ENCODE measurements at regions not wholly inside any gene's neighbourhood (a gene's known extent, or its start where the extent isn't known, plus 50 kb on each side); places are given as distances from the start of the nearest gene placed in this dataset.

- Histone ChIP-seq H3K9me3 (ENCODE audit: insufficient read depth, low read depth, low read length) (peaks cover 71% of the 10 kb centered on the region), H3K36me3 (ENCODE audit: insufficient read depth, low read length) (no peaks in the 10 kb centered on the region)
Observed at GRCh38 chr7:64099656-64100531, 54.7 kb downstream of the ZNF727 start.

DNA sequence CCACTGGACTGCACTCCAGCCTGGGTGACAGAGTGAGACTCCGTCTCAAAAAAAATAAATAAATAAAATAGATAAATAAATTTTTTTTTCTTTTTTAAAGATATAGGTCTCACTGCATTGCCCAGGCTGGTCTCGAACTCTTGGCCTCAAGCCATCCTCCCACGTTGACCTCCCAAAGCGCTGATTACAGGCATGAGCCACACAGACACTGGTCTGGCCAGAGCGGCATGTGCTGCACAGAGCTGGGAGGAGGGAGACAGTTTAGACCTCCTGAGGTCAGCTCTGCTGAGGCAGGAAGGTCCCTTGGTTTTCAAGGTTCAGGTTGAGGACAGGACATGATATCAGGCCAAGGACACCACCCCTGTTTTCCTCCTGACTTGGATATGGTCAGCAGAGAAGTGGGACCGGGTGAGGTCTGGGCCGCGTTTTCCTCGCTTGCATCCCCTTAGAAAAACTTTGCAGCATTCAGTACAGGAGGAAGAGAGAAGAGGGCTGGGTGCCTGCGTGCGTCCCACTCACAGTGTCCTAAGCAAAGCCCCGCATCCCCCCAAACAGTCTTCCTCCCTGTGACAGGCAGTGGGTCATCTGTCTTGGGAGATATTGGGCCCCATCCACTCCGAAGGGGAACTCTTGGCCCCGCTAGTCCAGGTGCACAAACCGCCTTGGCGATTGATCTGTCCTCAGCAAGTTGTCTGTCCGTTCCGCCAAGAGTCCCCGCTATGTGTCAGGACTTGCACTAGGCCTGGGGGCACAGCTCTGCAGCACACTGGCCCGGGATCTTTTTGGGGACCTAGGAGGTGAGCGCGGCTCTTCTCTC is 56.1 kb downstream of the ZNF727 start:
- no peak overlapping the region for H3K9ac ChIP-seq (ENCODE audit: low read depth, low read length)
- WGBS = 87% methylated on average over 21 of the region's 22 CpGs
- peaks cover 56% of the 10 kb centered on the region for H3K9me3 ChIP-seq (ENCODE audit: insufficient read depth, low read depth, low read length)
- H3K27me3 ChIP-seq (ENCODE audit: insufficient read depth, low read length) = no peaks in the 10 kb centered on the region
- H3K27ac ChIP-seq (ENCODE audit: low read depth, low read length) = no peak overlapping the region
- H3K36me3 ChIP-seq (ENCODE audit: insufficient read depth, low read length) = no peaks in the 10 kb centered on the region
- H3K4me1 ChIP-seq (ENCODE audit: insufficient read depth, low read length) = no peaks in the 10 kb centered on the region
- H3K4me3 ChIP-seq (ENCODE audit: low read length) = no peak overlapping the region

More at GRCh38 chr7:64099656-64100531, 54.7 kb downstream of the ZNF727 start:
- Histone ChIP-seq H3K27me3 (ENCODE audit: insufficient read depth, low read length) (no peaks in the 10 kb centered on the region), H3K27ac (ENCODE audit: low read depth, low read length) (no peak overlapping the region), H3K4me3 (ENCODE audit: low read length) (no peak overlapping the region), H3K9ac (ENCODE audit: low read depth, low read length) (no peak overlapping the region), H3K4me1 (ENCODE audit: insufficient read depth, low read length) (no peaks in the 10 kb centered on the region)
- WGBS = 93% methylated on average over 59 of the region's 59 CpGs

GRCh38 chr7:64101943-64102655 is 56.9 kb downstream of the ZNF727 start:
- H3K36me3 ChIP-seq (ENCODE audit: insufficient read depth, low read length) = no peaks in the 10 kb centered on the region
- no peaks in the 10 kb centered on the region for H3K27me3 ChIP-seq (ENCODE audit: insufficient read depth, low read length)
- 81% methylated on average over 13 of the region's 13 CpGs for WGBS
- peaks cover 52% of the 10 kb centered on the region for H3K9me3 ChIP-seq (ENCODE audit: insufficient read depth, low read depth, low read length)
- no peak overlapping the region for H3K9ac ChIP-seq (ENCODE audit: low read depth, low read length)
- 0 out of 2 replicates have a peak overlapping the region, but pooled peaks have one; percentile 10 for H3K4me3 ChIP-seq (ENCODE audit: low read length)
- H3K27ac ChIP-seq (ENCODE audit: low read depth, low read length) = no peak overlapping the region
- H3K4me1 ChIP-seq (ENCODE audit: insufficient read depth, low read length) = no peaks in the 10 kb centered on the region

DNA sequence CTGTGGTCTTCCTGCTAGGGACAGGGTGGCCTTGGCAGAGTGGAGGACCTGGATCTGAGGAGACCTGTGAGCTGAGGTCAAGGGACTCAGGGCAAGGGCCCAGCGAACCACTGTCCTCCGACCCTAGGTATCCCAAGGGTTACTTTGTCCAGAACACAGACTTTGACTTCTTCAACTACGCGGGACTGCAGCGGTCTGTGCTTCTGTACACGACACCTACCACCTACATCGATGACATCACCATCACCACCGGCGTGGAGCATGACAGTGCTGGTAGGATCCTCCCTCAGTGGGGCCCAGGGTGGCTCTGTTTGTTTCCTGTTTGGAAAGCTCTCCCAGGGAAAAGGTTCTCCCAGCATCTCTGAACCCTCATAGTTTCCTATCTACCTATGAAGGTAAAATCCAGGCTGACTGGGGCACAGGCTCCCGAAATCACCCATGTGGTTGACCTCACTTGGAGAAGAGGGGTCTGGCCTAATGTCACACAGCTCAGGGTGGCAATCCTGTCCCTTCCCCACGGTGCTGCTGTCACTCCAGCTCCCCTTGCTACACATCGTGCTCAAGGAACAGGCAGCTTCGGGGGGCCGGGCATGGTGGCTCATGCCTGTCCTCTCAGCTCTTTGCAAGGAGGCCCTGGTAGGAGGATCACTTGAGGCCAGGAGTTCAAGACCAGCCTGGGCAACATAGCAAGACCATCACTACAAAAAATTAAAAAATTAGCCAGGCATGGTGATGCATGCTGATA is 57.6 kb downstream of the ZNF727 start:
- no peaks in the 10 kb centered on the region for H3K4me1 ChIP-seq (ENCODE audit: insufficient read depth, low read length)

DNA sequence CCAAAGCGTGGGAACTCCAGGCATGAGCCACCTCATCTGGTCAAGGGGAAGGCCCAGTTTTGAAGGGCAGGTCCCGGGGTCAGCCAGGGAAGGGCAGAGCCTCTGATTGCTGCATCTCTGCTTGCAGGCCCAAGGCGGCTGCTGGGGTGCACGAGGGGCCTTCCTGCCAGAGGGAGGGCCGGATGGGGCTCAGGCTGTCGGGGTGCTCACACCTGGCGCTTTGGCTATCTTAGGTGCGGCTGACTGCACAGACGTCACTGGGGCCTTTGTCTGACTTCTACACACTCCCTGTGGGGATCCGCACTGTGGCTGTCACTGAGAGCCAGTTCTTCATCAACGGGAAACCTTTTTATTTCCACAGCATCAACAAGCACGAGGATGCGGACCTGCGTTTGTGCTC is 68.7 kb downstream of the ZNF727 start:
- Histone ChIP-seq H3K36me3 (ENCODE audit: insufficient read depth, low read length) (no peaks in the 10 kb centered on the region), H3K4me3 (ENCODE audit: low read length) (no peak overlapping the region), H3K27ac (ENCODE audit: low read depth, low read length) (no peak overlapping the region), H3K9me3 (ENCODE audit: insufficient read depth, low read depth, low read length) (peaks cover 59% of the 10 kb centered on the region), H3K4me1 (ENCODE audit: insufficient read depth, low read length) (no peaks in the 10 kb centered on the region), H3K9ac (ENCODE audit: low read depth, low read length) (no peak overlapping the region), H3K27me3 (ENCODE audit: insufficient read depth, low read length) (no peaks in the 10 kb centered on the region)
- 84% methylated on average over 14 of the region's 14 CpGs for WGBS

More for the DNA sequence above, 57.6 kb downstream of the ZNF727 start:
- H3K4me3 ChIP-seq (ENCODE audit: low read length) = 0 out of 2 replicates have a peak overlapping the region, but pooled peaks have one; percentile 10
- peaks cover 45% of the 10 kb centered on the region for H3K9me3 ChIP-seq (ENCODE audit: insufficient read depth, low read depth, low read length)
- no peak overlapping the region for H3K27ac ChIP-seq (ENCODE audit: low read depth, low read length)
- H3K9ac ChIP-seq (ENCODE audit: low read depth, low read length) = no peak overlapping the region
- 76% methylated on average over 14 of the region's 14 CpGs for WGBS
- no peaks in the 10 kb centered on the region for H3K27me3 ChIP-seq (ENCODE audit: insufficient read depth, low read length)
- no peaks in the 10 kb centered on the region for H3K36me3 ChIP-seq (ENCODE audit: insufficient read depth, low read length)

GRCh38 chr7:64114791-64115190 is 69.6 kb downstream of the ZNF727 start:
- Histone ChIP-seq H3K36me3 (ENCODE audit: insufficient read depth, low read length) (no peaks in the 10 kb centered on the region), H3K4me3 (ENCODE audit: low read length) (no peak overlapping the region), H3K27ac (ENCODE audit: low read depth, low read length) (no peak overlapping the region), H3K9me3 (ENCODE audit: insufficient read depth, low read depth, low read length) (peaks cover 68% of the 10 kb centered on the region), H3K4me1 (ENCODE audit: insufficient read depth, low read length) (no peaks in the 10 kb centered on the region), H3K27me3 (ENCODE audit: insufficient read depth, low read length) (no peaks in the 10 kb centered on the region), H3K9ac (ENCODE audit: low read depth, low read length) (no peak overlapping the region)
- 89% methylated on average over 8 of the region's 9 CpGs for WGBS

GRCh38 chr7:64131696-64132095 is 75.3 kb upstream of the ZNF735 start:
- no peak overlapping the region for H3K4me3 ChIP-seq (ENCODE audit: low read length)
- H3K9ac ChIP-seq (ENCODE audit: low read depth, low read length) = no peak overlapping the region
- H3K27ac ChIP-seq (ENCODE audit: low read depth, low read length) = no peak overlapping the region
- H3K27me3 ChIP-seq (ENCODE audit: insufficient read depth, low read length) = no peaks in the 10 kb centered on the region
- peaks cover 93% of the 10 kb centered on the region for H3K9me3 ChIP-seq (ENCODE audit: insufficient read depth, low read depth, low read length)
- H3K4me1 ChIP-seq (ENCODE audit: insufficient read depth, low read length) = no peaks in the 10 kb centered on the region
- 82% methylated on average over 3 of the region's 3 CpGs for WGBS
- no peaks in the 10 kb centered on the region for H3K36me3 ChIP-seq (ENCODE audit: insufficient read depth, low read length)

Measured in HUES64 (cell line).